HG02642 (cell line): ENCODE measurements at regions not wholly inside any gene's neighbourhood (a gene's known extent, or its start where the extent isn't known, plus 50 kb on each side); places are given as distances from the start of the nearest gene placed in this dataset.
"Not testable (repeated sequence)": the region's sequence is repeated elsewhere in the genome, so short reads cannot be mapped to it uniquely, and the experiment has no call there.

Source experiments
- ATAC-seq: cut with Tn5 transposase; IDR thresholded peaks from one replicate; pipeline ENCODE4 v1.9.1; 2021; ENCODE audit warnings: mild to moderate bottlenecking; ENCODE audit not compliant: unreplicated experiment, poor library complexity

GRCh38 chr14:22184157-22184829 lies 404.7 kb downstream of the DAD1 start:
- ATAC-seq, result no peak

DNA sequence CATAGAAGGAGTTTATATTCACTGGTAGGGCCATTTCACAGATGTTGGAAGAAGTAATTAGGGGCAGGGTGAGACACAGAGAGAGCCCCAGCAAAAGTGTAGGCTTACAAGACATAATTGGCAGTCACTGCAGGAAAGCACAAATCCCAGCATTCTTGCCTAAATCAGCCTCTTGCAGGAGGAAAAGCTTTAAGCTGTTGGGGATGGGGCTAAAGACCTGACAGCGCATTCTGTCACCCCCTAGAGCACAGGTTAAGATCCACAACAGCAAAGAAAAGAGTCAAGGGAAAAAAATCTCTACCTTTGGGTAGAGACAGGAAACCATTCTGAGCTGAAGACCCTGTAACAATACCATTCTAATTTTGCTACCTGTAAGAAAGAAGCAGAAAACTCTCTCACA lies 409.0 kb downstream of the DAD1 start:
- no peak for ATAC-seq

GRCh38 chr14:22179190-22179589 lies 409.8 kb downstream of the DAD1 start:
- no peak for ATAC-seq

GRCh38 chr14:22178333-22178839 lies 410.6 kb downstream of the DAD1 start:
- ATAC-seq, result peak; percentile 44

DNA sequence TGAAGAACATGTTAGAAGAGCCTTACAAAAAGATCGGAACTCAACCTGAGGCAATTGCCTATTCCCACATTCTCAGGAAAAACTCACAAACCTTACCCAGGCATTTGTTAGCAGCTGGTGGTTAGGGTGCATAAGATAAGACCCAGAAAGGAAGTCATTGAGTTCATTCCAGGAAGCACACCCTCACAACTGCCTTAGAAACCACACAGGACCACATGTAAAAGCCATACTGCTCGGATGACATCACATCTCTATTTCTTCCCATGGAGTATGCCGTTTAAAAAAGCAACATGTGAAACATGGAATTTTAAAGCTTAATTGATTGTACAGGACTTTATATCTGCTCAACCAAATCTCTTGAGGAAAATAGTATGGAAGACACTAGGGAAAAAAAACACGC lies 411.2 kb downstream of the DAD1 start:
- ATAC-seq, result no peak

- no peak for ATAC-seq
These were observed 412.1 kb downstream of the DAD1 start for GRCh38 chr14:22176957-22177356.

GRCh38 chr14:22175278-22175558 lies 413.8 kb downstream of the DAD1 start:
- not testable (repeated sequence) for ATAC-seq

GRCh38 chr14:22174412-22175277 lies 414.4 kb downstream of the DAD1 start:
- ATAC-seq, result no peak

- ATAC-seq, result no peak
These were observed 420.7 kb downstream of the DAD1 start for GRCh38 chr14:22168092-22168955.

GRCh38 chr14:22164616-22165015 lies 424.4 kb downstream of the DAD1 start:
- no peak for ATAC-seq

GRCh38 chr14:22163051-22163450 lies 426.0 kb downstream of the DAD1 start:
- no peak for ATAC-seq

DNA sequence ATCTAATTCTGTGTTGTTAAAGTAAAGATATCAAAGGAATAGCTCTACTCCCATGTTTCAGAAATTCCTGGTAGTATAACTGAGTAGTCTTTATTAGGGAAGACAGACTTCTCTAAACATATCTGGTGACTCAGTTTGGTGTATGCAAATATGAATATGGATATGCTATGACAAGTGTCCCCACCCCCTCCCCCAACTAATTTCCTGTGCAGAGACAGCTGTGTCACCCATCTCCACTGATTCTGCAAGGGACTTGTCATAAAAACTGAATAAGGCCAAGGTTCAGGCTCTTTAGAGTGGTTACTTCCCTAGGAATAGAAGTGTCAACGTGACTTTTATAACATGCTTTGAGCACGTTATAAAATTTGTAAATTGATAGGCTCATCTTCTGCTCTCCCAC lies 429.1 kb downstream of the DAD1 start:
- no peak for ATAC-seq

DNA sequence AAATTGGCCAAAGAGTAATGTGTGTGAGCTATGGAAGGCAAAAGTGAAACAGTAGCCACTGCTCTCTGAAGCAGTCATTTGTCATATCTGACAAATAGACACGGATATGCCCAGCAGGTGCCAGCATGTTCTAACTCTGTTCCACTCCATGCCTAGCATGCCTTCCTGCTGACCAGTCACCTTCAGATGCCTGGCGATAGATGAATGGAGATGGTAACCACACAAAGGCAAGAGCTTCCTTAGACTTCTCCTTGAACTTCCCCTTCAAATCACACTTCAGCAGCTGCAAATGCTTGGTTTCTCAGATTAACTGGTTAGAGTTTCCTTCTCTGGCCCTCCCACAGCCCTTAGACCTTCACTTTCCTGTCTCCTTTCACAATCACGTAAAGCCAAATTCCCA lies 429.9 kb downstream of the DAD1 start:
- no peak for ATAC-seq

DNA sequence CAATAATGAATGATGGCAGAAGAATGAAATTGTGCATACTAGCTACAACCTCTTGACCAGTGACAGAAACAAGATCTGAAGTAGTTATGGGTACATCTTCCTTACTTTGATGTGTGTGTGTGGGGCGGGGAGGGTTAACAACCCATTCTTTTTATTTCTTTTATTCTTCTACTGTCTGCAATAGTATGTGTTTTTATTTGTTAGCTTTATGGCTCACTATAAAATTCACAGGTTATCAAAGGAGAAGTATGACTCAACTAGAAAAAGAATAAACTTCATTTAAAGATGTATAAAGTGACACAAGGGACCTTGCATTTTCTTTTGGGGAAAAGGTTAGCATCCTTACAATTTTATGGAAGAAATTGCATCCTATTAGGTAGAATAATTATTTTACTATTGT lies 430.5 kb downstream of the DAD1 start:
- ATAC-seq, result no peak

DNA sequence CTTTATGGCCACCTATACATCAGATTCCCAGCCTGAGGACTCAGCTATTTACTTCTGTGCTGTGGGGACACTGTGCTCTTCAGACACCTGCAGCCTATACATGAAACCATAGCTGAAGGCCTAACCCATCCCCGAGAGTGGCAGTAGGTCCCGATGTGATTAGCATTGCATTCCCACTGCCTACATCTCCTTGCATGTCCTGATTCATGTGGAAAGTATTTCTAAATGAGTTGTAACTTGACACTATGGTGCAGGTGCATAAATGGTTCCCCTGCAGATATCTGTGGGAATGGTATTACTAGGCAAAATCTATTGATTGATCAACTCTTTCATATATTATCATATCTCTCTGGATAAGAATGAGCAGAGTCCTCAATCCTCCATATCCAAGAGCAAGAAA lies 433.5 kb downstream of the DAD1 start:
- no peak for ATAC-seq

DNA sequence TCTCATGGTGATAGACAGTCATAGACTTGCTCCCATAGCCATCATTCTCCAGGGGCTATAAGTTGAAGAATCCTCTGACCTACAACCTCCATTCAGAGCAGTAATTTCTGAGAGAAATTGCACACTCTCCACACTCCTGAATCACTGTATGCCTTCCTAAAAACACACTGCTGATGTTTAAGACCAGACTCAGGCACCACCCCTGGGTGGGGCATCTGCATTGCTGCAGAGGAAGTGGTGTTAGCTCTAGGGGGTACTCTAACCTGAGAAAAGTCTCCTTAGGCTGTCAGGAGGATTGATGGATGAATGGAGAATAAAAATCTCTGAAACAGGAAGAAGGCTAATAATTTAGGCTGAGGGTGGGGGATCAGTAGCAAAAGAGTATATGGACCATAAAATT lies 436.1 kb downstream of the DAD1 start:
- no peak for ATAC-seq

DNA sequence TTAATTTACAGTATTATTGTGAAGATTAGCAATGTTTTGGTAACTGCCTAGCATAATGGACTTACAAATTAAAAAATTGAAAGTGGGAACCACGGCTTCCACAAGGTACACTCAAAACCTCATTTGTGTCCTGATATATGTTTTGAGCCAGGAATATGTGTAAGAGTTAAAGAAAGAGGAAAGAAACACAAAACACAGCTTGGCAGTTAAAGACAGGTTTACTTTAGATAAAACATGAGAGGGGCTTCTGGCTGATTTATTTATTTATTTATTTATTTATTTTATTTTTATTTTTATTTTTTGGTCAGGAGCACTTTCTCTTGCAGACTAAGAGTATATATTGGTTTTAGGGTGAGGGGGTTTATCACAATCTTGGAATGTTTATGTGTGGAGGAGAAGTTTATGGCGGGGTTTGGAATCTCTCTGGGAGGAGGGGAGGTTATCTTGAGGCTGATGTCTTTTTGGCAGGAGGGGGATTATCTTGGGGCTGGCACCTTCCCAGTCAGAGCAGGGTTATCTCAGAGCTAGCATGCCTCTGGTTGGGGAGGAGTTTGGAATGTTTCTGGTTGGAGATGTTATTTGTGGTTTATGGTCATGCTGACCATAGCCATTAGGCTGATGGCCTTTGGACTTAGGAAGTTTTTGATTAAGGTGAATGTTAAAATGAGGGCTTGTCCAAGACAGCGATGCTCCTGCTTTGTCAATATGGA lies 436.7 kb downstream of the DAD1 start:
- no peak for ATAC-seq

DNA sequence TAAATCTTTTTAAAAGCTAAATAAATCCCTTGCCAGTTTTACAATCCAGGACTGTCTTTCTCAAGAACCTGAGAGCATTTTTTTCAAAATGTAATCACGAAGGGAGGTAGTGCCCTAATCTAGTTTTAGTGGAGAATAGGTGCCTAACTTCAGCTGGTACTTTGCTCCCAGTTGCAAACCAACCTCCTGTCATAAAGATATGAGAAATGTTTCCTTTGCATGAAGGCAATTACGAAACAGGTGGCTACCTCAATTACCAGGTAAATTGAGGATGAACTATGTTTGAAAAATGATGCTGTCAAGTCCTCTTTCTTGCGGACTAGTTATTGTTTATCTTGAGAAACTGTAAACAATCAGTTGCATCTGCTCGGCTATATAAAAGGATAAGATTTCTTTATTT lies 437.9 kb downstream of the DAD1 start:
- no peak for ATAC-seq

DNA sequence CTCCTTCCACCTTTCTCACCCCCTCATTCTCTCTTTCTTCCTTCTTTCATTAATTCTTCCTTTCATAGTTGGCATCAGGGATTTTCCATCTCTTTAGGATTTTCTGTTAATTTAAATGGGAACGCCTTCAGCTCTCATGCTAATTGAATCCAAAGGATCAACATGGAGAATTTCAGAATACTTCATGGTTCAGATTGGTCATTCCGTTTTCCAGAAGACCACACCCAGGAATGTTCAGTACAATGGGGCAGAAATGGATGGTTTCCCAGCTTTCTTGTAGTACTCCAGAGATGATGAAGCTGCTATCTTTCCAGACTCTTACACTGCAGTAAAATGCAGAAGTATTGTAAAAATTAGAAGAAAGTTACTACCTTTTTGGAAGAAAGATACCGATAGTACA lies 440.0 kb downstream of the DAD1 start:
- no peak for ATAC-seq

DNA sequence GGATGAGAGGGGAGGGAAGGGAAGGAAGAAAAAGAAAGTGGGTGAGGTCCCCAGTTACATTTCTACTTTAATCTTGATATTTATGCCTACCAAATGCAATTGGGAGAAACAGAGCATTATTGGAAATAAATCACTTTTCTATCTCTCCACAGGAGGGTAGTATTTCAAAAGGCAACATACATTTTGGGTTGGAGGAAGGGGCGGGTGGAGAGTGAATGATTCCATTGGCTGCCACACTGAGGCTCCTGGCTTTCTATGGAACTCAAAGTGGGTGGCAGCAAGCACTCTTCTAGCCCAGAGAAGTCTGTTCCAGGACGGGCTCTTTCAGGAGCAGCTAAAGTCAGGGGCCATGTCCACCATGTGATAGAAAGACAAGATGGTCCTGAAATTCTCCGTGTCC lies 441.3 kb downstream of the DAD1 start:
- no peak for ATAC-seq
